SK-N-SH (cell line): ENCODE measurements at regions not wholly inside any gene's neighbourhood (a gene's known extent, or its start where the extent isn't known, plus 50 kb on each side); places are given as distances from the start of the nearest gene placed in this dataset.

Experiments
- CTCF ChIA-PET: fragments of 300-600, 350-600 bp; formaldehyde crosslinking; extraction: SDS; loops from one replicate; lab custom pipeline; 2021; lab: Yijun Ruan, JAX
- POLR2A ChIA-PET: fragments of 350-600 bp; sonication (Branson Sonifier 250); formaldehyde crosslinking; extraction: SDS; loops from one replicate; lab custom pipeline; 2020; ENCODE audit warnings: antibody characterized with exemption, inconsistent platforms; lab: Yijun Ruan, JAX
- DNase-seq: peaks from one replicate; pipeline ENCODE4 v3.0.0; 2012
- H2AFZ ChIP-seq: fragments of 200-600 bp; sonication (generic); 2 replicates; pipeline ENCODE4 v1.8.1; 2016; ENCODE audit warnings: antibody characterized with exemption, mild to moderate bottlenecking, low read depth
- H3F3A ChIP-seq: fragments of 200-600 bp; sonication (generic); replicated peaks from 2 replicates; pipeline ENCODE3; 2016; ENCODE audit warnings: antibody characterized with exemption, mild to moderate bottlenecking; ENCODE audit not compliant: insufficient read depth
- H3K27ac ChIP-seq, 2 experiments: fragments of 200-500 bp in 1 of 2; fragments of 200-600 bp in 1 of 2; sonication (Bioruptor generic) in 1 of 2; sonication (generic), shearing (Covaris generic) in 1 of 2; 2 replicates each; pipeline versions ENCODE4 v1.5.1 to v1.6.1; 2014 to 2016; ENCODE audit warnings: low read depth in 2 of 2, inconsistent platforms in 1 of 2, low read length in 1 of 2, mild to moderate bottlenecking in 1 of 2, mixed read lengths in 1 of 2
- H3K27me3 ChIP-seq: fragments of 200-600 bp; sonication (generic), shearing (Covaris generic); 2 replicates; pipeline ENCODE4 v1.6.1; 2016; ENCODE audit warnings: mixed run types; ENCODE audit not compliant: insufficient read depth
- H3K36me3 ChIP-seq, 2 experiments: fragments of 200-500 bp in 1 of 2; fragments of 200-600 bp in 1 of 2; sonication (Bioruptor generic) in 1 of 2; sonication (generic) in 1 of 2; replicated peaks in 1 of 2; 2 replicates each; pipeline versions ENCODE3 to v1.5.1; 2014 to 2016; ENCODE audit warnings: low read length in 1 of 2, mild to moderate bottlenecking in 1 of 2; ENCODE audit not compliant: insufficient read depth in 2 of 2, control insufficient read depth in 1 of 2
- H3K4me1 ChIP-seq, 2 experiments: fragments of 200-500 bp in 1 of 2; fragments of 200-600 bp in 1 of 2; sonication (Bioruptor generic) in 1 of 2; sonication (generic), shearing (Covaris generic) in 1 of 2; 2 replicates each; pipeline versions ENCODE4 v1.5.1 to v1.6.1; 2014 to 2016; ENCODE audit warnings: low read depth in 1 of 2, low read length in 1 of 2, mixed run types in 1 of 2; ENCODE audit not compliant: insufficient read depth in 2 of 2, control insufficient read depth in 1 of 2
- H3K4me2 ChIP-seq: fragments of 200-600 bp; sonication (generic), shearing (Covaris generic); 2 replicates; pipeline ENCODE4 v1.6.1; 2017; ENCODE audit warnings: mixed run types
- H3K4me3 ChIP-seq, 2 experiments: fragments of 200-500 bp in 1 of 2; fragments of 200-600 bp in 1 of 2; sonication (Bioruptor generic) in 1 of 2; sonication (generic), shearing (Covaris generic) in 1 of 2; 2 replicates each; pipeline versions ENCODE4 v1.5.1 to v1.8.1; 2014 to 2016; ENCODE audit warnings: low read depth in 2 of 2, inconsistent platforms in 1 of 2, low read length in 1 of 2, mild to moderate bottlenecking in 1 of 2, mixed read lengths in 1 of 2, moderate library complexity in 1 of 2
- H3K79me2 ChIP-seq: fragments of 200-600 bp; sonication (generic); 2 replicates; pipeline ENCODE4 v1.8.1; 2017; ENCODE audit warnings: mild to moderate bottlenecking; ENCODE audit not compliant: insufficient read depth
- H3K9ac ChIP-seq: fragments of 200-600 bp; sonication (generic); 2 replicates; pipeline ENCODE4 v1.6.1; 2017; ENCODE audit warnings: mixed run types
- H3K9me2 ChIP-seq: fragments of 200-600 bp; sonication (generic); 2 replicates; pipeline ENCODE4 v1.6.1; 2017; ENCODE audit warnings: mixed run types
- H3K9me3 ChIP-seq: fragments of 200-600 bp; sonication (generic); 2 replicates; pipeline ENCODE4 v1.6.1; 2017; ENCODE audit warnings: mixed run types, mild to moderate bottlenecking, moderate library complexity
- H4K20me1 ChIP-seq: fragments of 200-600 bp; sonication (generic); 2 replicates; pipeline ENCODE4 v1.6.1; 2017; ENCODE audit warnings: mild to moderate bottlenecking, mixed run types; ENCODE audit not compliant: insufficient read depth
- CHD2 ChIP-seq: fragments of 150-350 bp; IDR thresholded peaks from 2 replicates; pipeline ENCODE4 v1.6.1; 2018; ENCODE audit warnings: low read length; ENCODE audit not compliant: partially characterized antibody
- EZH2phosphoT487 ChIP-seq: fragments of 200-600 bp; sonication (generic); IDR thresholded peaks from 2 replicates; pipeline ENCODE4 v1.6.1; 2017; ENCODE audit warnings: low read depth, mixed run types, mild to moderate bottlenecking, antibody characterized with exemption, moderate library complexity, borderline replicate concordance
- FOSL2 ChIP-seq: IDR thresholded peaks from 2 replicates; pipeline ENCODE4 v1.4.0; 2012; ENCODE audit warnings: low read depth, mild to moderate bottlenecking, moderate library complexity, borderline replicate concordance
- FOXJ3 ChIP-seq: sonication (generic); formaldehyde crosslinking; IDR thresholded peaks from 2 replicates; pipeline ENCODE4 v1.5.1; 2020; ENCODE audit warnings: mild to moderate bottlenecking, missing genetic modification reagents
- GABPA ChIP-seq: IDR thresholded peaks from 2 replicates; pipeline ENCODE4 v1.4.0; 2012; ENCODE audit warnings: low read depth, mild to moderate bottlenecking
- GATA2 ChIP-seq: sonication (generic); formaldehyde crosslinking; IDR thresholded peaks from 2 replicates; pipeline ENCODE4 v1.5.0; 2020; ENCODE audit warnings: mild to moderate bottlenecking, missing genetic modification reagents
- MEF2A ChIP-seq: IDR thresholded peaks from 2 replicates; pipeline ENCODE4 v1.4.0; 2012; ENCODE audit warnings: low read depth, borderline replicate concordance
- NFIC ChIP-seq: IDR thresholded peaks from 2 replicates; pipeline ENCODE4 v1.4.0; 2012; ENCODE audit warnings: borderline replicate concordance
- NRF1 ChIP-seq: IDR thresholded peaks from 2 replicates; pipeline ENCODE4 v1.6.1; 2012; ENCODE audit warnings: low read depth, mild to moderate bottlenecking, low read length
- RCOR1 ChIP-seq: fragments of 150-350 bp; IDR thresholded peaks from 2 replicates; pipeline ENCODE4 v1.6.1; 2017; ENCODE audit warnings: antibody characterized with exemption, low read length
- RFX5 ChIP-seq: IDR thresholded peaks from 2 replicates; pipeline ENCODE4 v1.6.1; 2012; ENCODE audit warnings: mild to moderate bottlenecking, improper control_type of control experiment, low read length
- SIN3A ChIP-seq: IDR thresholded peaks from 2 replicates; pipeline ENCODE4 v1.6.1; 2012; ENCODE audit warnings: low read depth, mild to moderate bottlenecking, low read length, moderate library complexity, borderline replicate concordance
- SMC3 ChIP-seq: IDR thresholded peaks from 2 replicates; pipeline ENCODE4 v1.6.1; 2012; ENCODE audit warnings: low read depth, low read length, improper control_type of control experiment
- TAF1 ChIP-seq: IDR thresholded peaks from 2 replicates; pipeline ENCODE4 v1.6.1; 2012; ENCODE audit warnings: low read depth, mild to moderate bottlenecking, low read length, moderate library complexity, borderline replicate concordance
- TCF12 ChIP-seq: IDR thresholded peaks from 2 replicates; pipeline ENCODE4 v1.4.0; 2012
- TEAD4 ChIP-seq: IDR thresholded peaks from 2 replicates; pipeline ENCODE4 v1.4.0; 2012; ENCODE audit warnings: mild to moderate bottlenecking, borderline replicate concordance; ENCODE audit not compliant: insufficient read depth
- WGBS: methylation state at CpG from one replicate; pipeline ENCODE4 v1.1.6; 2017; ENCODE audit warnings: low lambda C conversion rate; 5-methylcytosine and 5-hydroxymethylcytosine counted together
- TF ChIP-seq, protein P1 (sequence below): IDR thresholded peaks from 2 replicates; pipeline ENCODE4; 2012
- TF ChIP-seq, protein P2 (sequence below): fragments of 150-350 bp; IDR thresholded peaks from 2 replicates; pipeline ENCODE4 v1.6.1; 2017; ENCODE audit warnings: antibody characterized with exemption, low read length, low read depth, borderline replicate concordance
- TF ChIP-seq, protein P3 (sequence below): IDR thresholded peaks from 2 replicates; pipeline ENCODE4 v1.6.1; 2012; ENCODE audit warnings: mild to moderate bottlenecking, low read depth, low read length, moderate library complexity
- TF ChIP-seq, protein P4 (sequence below): IDR thresholded peaks from 2 replicates; pipeline ENCODE4 v1.4.0; 2012; ENCODE audit warnings: low read depth

DNA sequence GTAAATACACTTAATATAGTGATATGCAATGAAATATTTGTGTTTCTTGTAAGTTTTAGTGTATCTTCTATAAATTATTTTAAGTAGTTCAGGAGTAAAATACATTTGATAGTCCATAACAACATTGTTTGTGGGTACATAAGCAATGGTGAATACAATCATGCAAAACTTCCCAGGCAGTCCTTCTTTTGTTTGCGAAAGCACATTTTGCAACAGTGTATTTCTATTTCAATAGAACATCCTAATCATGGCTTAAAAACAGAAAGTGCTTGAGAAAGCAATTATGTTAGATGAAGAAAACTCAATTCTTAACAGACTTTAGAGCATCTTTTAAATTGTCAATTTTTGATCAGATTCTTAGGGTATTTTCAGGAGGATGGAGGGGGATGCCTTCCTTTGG, 155.6 kb downstream of the POSTN start:
- no peak overlapping the region for H3K9ac ChIP-seq
- no peak for DNase-seq
- TF ChIP-seq NRF1 (no peak), MEF2A (no peak), GABPA (no peak), SIN3A (no peak), GATA2 (CRISPR knock-in tag) (no peak), CHD2 (no peak)
- TF ChIP-seq, protein P1, sequence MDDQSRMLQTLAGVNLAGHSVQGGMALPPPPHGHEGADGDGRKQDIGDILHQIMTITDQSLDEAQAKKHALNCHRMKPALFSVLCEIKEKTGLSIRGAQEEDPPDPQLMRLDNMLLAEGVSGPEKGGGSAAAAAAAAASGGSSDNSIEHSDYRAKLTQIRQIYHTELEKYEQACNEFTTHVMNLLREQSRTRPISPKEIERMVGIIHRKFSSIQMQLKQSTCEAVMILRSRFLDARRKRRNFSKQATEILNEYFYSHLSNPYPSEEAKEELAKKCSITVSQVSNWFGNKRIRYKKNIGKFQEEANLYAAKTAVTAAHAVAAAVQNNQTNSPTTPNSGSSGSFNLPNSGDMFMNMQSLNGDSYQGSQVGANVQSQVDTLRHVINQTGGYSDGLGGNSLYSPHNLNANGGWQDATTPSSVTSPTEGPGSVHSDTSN = no peak
- TF ChIP-seq, protein P2, sequence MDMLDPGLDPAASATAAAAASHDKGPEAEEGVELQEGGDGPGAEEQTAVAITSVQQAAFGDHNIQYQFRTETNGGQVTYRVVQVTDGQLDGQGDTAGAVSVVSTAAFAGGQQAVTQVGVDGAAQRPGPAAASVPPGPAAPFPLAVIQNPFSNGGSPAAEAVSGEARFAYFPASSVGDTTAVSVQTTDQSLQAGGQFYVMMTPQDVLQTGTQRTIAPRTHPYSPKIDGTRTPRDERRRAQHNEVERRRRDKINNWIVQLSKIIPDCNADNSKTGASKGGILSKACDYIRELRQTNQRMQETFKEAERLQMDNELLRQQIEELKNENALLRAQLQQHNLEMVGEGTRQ = no peak
- no peak overlapping the region for H3K4me2 ChIP-seq
- H3K79me2 ChIP-seq = no peaks in the 10 kb centered on the region
- H3K9me3 ChIP-seq = no peaks in the 10 kb centered on the region
- 73% methylated on average over 1 of the region's 1 CpG for WGBS
- no peaks in the 10 kb centered on the region for H3K27me3 ChIP-seq
- POLR2A ChIA-PET = no interaction called here
- H3K4me1 ChIP-seq = 0 out of 4 replicates have a peak, but pooled peaks cover 0 to 4% of the 10 kb centered on the region in 2 experiments
- H4K20me1 ChIP-seq = no peaks in the 10 kb centered on the region
- H3K9me2 ChIP-seq = no peaks in the 10 kb centered on the region
- H3K36me3 ChIP-seq = no peaks in the 10 kb centered on the region
- H3K27ac ChIP-seq = peak overlapping the region in 1 of 2 experiments; percentile 33; a peak in 2 of 4 replicates
- CTCF ChIA-PET = no interaction called here
- H2AFZ ChIP-seq = no peak overlapping the region
- H3K4me3 ChIP-seq = no peak overlapping the region
- H3F3A ChIP-seq = peaks cover 15% of the 10 kb centered on the region

DNA sequence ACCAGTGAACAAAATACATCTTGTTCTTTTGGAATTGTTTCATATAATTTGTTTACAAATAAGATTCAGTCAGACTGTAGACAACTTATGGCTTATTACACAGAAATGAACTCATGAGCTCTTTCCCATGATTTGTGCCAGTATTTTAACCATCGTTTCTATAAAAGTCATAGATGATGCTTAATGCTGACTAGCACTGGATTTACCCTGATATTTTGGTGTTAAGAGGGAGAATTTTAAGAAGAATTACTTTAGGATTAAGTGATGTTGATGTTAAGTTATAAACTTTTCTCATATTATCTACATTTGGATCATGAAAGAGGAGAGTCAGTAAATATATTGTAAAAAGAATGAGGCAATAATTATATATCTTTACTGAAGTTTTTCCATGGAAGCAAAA, 162.7 kb downstream of the POSTN start:
- no peak overlapping the region for H3K4me3 ChIP-seq
- 0% methylated on average over 1 of the region's 1 CpG for WGBS
- no peaks in the 10 kb centered on the region for H3K9me3 ChIP-seq
- H3K9me2 ChIP-seq = no peaks in the 10 kb centered on the region
- no peaks in the 10 kb centered on the region for H3F3A ChIP-seq
- no peak overlapping the region for H3K9ac ChIP-seq
- no peak for TF ChIP-seq TAF1
- no peak for TF ChIP-seq SIN3A
- TF ChIP-seq TCF12 = no peak
- TF ChIP-seq, protein P3, sequence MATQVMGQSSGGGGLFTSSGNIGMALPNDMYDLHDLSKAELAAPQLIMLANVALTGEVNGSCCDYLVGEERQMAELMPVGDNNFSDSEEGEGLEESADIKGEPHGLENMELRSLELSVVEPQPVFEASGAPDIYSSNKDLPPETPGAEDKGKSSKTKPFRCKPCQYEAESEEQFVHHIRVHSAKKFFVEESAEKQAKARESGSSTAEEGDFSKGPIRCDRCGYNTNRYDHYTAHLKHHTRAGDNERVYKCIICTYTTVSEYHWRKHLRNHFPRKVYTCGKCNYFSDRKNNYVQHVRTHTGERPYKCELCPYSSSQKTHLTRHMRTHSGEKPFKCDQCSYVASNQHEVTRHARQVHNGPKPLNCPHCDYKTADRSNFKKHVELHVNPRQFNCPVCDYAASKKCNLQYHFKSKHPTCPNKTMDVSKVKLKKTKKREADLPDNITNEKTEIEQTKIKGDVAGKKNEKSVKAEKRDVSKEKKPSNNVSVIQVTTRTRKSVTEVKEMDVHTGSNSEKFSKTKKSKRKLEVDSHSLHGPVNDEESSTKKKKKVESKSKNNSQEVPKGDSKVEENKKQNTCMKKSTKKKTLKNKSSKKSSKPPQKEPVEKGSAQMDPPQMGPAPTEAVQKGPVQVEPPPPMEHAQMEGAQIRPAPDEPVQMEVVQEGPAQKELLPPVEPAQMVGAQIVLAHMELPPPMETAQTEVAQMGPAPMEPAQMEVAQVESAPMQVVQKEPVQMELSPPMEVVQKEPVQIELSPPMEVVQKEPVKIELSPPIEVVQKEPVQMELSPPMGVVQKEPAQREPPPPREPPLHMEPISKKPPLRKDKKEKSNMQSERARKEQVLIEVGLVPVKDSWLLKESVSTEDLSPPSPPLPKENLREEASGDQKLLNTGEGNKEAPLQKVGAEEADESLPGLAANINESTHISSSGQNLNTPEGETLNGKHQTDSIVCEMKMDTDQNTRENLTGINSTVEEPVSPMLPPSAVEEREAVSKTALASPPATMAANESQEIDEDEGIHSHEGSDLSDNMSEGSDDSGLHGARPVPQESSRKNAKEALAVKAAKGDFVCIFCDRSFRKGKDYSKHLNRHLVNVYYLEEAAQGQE = no peak
- no peak for TF ChIP-seq MEF2A
- no peak for TF ChIP-seq RFX5
- no peak for TF ChIP-seq FOSL2
- TF ChIP-seq FOXJ3 (CRISPR knock-in tag) = no peak
- TF ChIP-seq GABPA = no peak
- TF ChIP-seq TEAD4 = no peak
- TF ChIP-seq RCOR1 = no peak
- TF ChIP-seq GATA2 (CRISPR knock-in tag) = no peak
- TF ChIP-seq SMC3 = no peak
- no peak for TF ChIP-seq EZH2phosphoT487
- TF ChIP-seq, protein P2 = no peak
- no peak for TF ChIP-seq NFIC
- TF ChIP-seq, protein P4, sequence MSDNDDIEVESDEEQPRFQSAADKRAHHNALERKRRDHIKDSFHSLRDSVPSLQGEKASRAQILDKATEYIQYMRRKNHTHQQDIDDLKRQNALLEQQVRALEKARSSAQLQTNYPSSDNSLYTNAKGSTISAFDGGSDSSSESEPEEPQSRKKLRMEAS = no peak
- TF ChIP-seq, all 33 proteins: peak for 0
- no peaks in the 10 kb centered on the region for H3K27me3 ChIP-seq
- H3K4me1 ChIP-seq = no peaks in the 10 kb centered on the region
- no peak overlapping the region for H2AFZ ChIP-seq
- DNase-seq = no peak
- H3K36me3 ChIP-seq = peaks cover 0 to 4% of the 10 kb centered on the region in 2 experiments
- H4K20me1 ChIP-seq = no peaks in the 10 kb centered on the region
- H3K4me2 ChIP-seq = no peak overlapping the region
- ChIA-PET POLR2A (no interaction called here), CTCF (no interaction called here)
- no peaks in the 10 kb centered on the region for H3K79me2 ChIP-seq
- no peak overlapping the region for H3K27ac ChIP-seq
